HepG2 (cell line): ENCODE measurements at regions not wholly inside any gene's neighbourhood (a gene's known extent, or its start where the extent isn't known, plus 50 kb on each side); places are given as distances from the start of the nearest gene placed in this dataset.

ENCODE experiments used
- BCL3 ChIP-seq: sonication (generic); formaldehyde crosslinking; IDR thresholded peaks from 2 replicates; pipeline ENCODE4 v1.5.1; 2020; ENCODE audit warnings: mild to moderate bottlenecking, missing genetic modification reagents, moderate library complexity
- BCL6 ChIP-seq: IDR thresholded peaks from 2 replicates; pipeline ENCODE4 v1.6.1; 2016; ENCODE audit warnings: missing genetic modification reagents, missing compliant biosample characterization
- ELF4 ChIP-seq: sonication (generic); formaldehyde crosslinking; IDR thresholded peaks from 2 replicates; pipeline ENCODE4 v1.5.0; 2020; ENCODE audit warnings: missing genetic modification reagents, mild to moderate bottlenecking, moderate library complexity, borderline replicate concordance
- HINFP ChIP-seq: sonication (generic); formaldehyde crosslinking; IDR thresholded peaks from 2 replicates; pipeline ENCODE4 v1.4.0; 2020; ENCODE audit warnings: low read depth, mild to moderate bottlenecking, missing genetic modification reagents
- HOMEZ ChIP-seq: IDR thresholded peaks from 2 replicates; pipeline ENCODE4 v1.6.1; 2016; ENCODE audit warnings: low read depth
- MIER2 ChIP-seq: IDR thresholded peaks from 2 replicates; pipeline ENCODE4 v1.6.1; 2016; ENCODE audit warnings: missing biosample characterization, missing genetic modification reagents
- PRDM4 ChIP-seq: sonication (generic); formaldehyde crosslinking; IDR thresholded peaks from 2 replicates; pipeline ENCODE4 v1.9.0; 2021; ENCODE audit warnings: missing genetic modification reagents, borderline replicate concordance
- RAD21 ChIP-seq: fragments of 450-650 bp; formaldehyde crosslinking; IDR thresholded peaks from 2 replicates; pipeline ENCODE4 v1.5.0; 2020; ENCODE audit warnings: mild to moderate bottlenecking
- SKIL ChIP-seq: sonication (generic); formaldehyde crosslinking; IDR thresholded peaks from 2 replicates; pipeline ENCODE4 v1.8.0; 2022; ENCODE audit warnings: missing genetic modification reagents, mild to moderate bottlenecking, moderate library complexity, borderline replicate concordance
- SMAD3 ChIP-seq: sonication (generic); formaldehyde crosslinking; IDR thresholded peaks from 2 replicates; pipeline ENCODE4 v1.4.0; 2020; ENCODE audit warnings: missing genetic modification reagents
- SMC3 ChIP-seq: IDR thresholded peaks from 2 replicates; pipeline ENCODE4 v1.6.1; 2011; ENCODE audit warnings: low read length, improper control_type of control experiment
- SOX5 ChIP-seq: IDR thresholded peaks from 2 replicates; pipeline ENCODE4 v1.6.1; 2016; ENCODE audit warnings: borderline replicate concordance
- TEAD3 ChIP-seq: optimal IDR thresholded peaks from 2 replicates; pipeline ENCODE3; 2016; ENCODE audit warnings: borderline replicate concordance
- ZBTB43 ChIP-seq: sonication (generic); formaldehyde crosslinking; conservative IDR thresholded peaks from 2 replicates; pipeline ENCODE4 v1.4.0; 2020; ENCODE audit warnings: missing genetic modification reagents
- ZBTB44 ChIP-seq: sonication (generic); formaldehyde crosslinking; IDR thresholded peaks from 2 replicates; pipeline ENCODE4 v1.4.0; 2020; ENCODE audit warnings: missing genetic modification reagents
- ZFP36L2 ChIP-seq: sonication (generic); formaldehyde crosslinking; IDR thresholded peaks from 2 replicates; pipeline ENCODE4 v1.4.0; 2020; ENCODE audit warnings: missing genetic modification reagents
- ZNF207 ChIP-seq: fragments of 450-650 bp; IDR thresholded peaks from 2 replicates; pipeline ENCODE4 v1.6.1; 2016; ENCODE audit warnings: antibody characterized with exemption, borderline replicate concordance
- ZNF543 ChIP-seq: sonication (generic); formaldehyde crosslinking; IDR thresholded peaks from 2 replicates; pipeline ENCODE4 v1.4.0; 2020; ENCODE audit warnings: mild to moderate bottlenecking, missing genetic modification reagents
- ZNF879 ChIP-seq: sonication (generic); formaldehyde crosslinking; IDR thresholded peaks from 2 replicates; pipeline ENCODE4 v1.8.1; 2023; ENCODE audit warnings: missing genetic modification reagents

- TF ChIP-seq ELF4 (CRISPR knock-in tag) (0 out of 2 replicates have a peak, but pooled peaks have one; percentile 72), ZFP36L2 (CRISPR knock-in tag) (no peak), PRDM4 (CRISPR knock-in tag) (no peak), ZNF879 (CRISPR knock-in tag) (no peak), TEAD3 (peak; percentile 40), SOX5 (CRISPR knock-in tag) (no peak), SMC3 (peak; percentile 95), ZNF207 (no peak), RAD21 (peak; percentile 82), ZBTB43 (CRISPR knock-in tag) (no peak), BCL3 (CRISPR knock-in tag) (no peak), MIER2 (no peak), ZBTB44 (CRISPR knock-in tag) (no peak), HINFP (CRISPR knock-in tag) (no peak), BCL6 (peak; percentile 31; the same call in 1 of the 2 replicates), HOMEZ (CRISPR knock-in tag) (0 out of 2 replicates have a peak, but pooled peaks have one; percentile 32), SMAD3 (CRISPR knock-in tag) (no peak), SKIL (CRISPR knock-in tag) (no peak), ZNF543 (CRISPR knock-in tag) (no peak)
Observed at GRCh38 chr7:96414931-96415292, 93.0 kb upstream of the SLC25A13 start (continued).
